HG03064 (cell line): ENCODE measurements at regions not wholly inside any gene's neighbourhood (a gene's known extent, or its start where the extent isn't known, plus 50 kb on each side); places are given as distances from the start of the nearest gene placed in this dataset.
"Not testable (repeated sequence)": the region's sequence is repeated elsewhere in the genome, so short reads cannot be mapped to it uniquely, and the experiment has no call there.

ENCODE experiments used
- ATAC-seq: cut with Tn5 transposase; IDR thresholded peaks from one replicate; pipeline ENCODE4 v1.9.1; 2021; ENCODE audit warnings: low read depth; ENCODE audit not compliant: unreplicated experiment

DNA sequence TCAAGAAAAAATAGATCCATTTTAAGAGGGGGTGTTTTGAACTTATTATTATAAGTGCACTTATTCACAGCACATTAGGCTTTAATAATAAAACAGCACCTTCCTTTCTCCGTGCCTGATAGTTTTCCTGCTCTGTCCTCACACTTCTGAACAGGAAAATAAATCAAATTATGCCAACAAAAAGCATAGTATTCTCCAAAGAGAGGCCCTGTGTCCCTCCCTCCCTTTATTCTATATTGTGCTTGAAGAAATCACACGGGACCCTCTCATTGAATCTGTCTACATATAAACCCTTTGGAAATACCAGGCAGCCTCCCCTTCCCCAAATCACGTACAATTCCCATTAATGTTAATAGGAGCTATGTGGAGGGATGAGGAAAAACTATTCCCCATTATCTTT lies 462.9 kb upstream of the NRSN1 start:
- ATAC-seq = no peak

DNA sequence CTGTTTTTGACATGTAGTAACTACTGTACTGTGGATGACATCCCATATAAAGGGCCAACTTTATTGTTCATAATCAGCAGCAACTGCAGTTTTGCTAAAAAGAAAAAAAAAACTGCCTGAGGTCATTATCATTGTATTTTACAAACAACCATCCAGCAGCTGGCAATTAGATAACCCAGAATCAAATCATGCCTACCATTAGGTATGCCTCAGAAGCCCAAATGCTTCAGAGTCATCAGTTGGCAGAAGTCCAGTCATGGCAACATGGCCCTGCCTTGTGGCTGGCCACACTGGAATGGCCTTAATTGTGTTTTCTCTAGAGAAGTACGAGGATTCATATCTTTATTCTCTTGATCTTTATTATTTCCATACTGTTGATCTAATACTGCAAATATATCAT lies 462.4 kb upstream of the NRSN1 start:
- no peak for ATAC-seq

DNA sequence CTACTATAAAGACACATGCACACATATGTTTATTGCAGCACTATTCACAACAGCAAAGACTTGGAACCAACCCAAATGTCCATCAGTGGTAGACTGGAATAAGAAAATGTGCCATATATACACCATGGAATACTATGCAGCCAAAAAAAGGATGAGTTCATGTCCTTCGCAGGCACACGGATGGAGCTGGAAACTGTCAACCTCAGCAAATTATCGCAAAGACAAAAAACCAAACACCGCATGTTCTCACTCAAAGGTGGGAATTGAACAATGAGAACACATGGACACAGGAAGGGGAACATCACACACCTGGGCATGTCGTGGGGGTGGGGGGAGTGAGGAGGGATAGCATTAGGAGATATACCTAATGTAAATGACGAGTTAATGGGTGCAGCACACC lies 460.1 kb upstream of the NRSN1 start:
- not testable (repeated sequence) for ATAC-seq

- no peak for ATAC-seq
Measured at GRCh38 chr6:23672737-23673136, 453.3 kb upstream of the NRSN1 start.

GRCh38 chr6:23678626-23679025 lies 447.4 kb upstream of the NRSN1 start:
- ATAC-seq = no peak

DNA sequence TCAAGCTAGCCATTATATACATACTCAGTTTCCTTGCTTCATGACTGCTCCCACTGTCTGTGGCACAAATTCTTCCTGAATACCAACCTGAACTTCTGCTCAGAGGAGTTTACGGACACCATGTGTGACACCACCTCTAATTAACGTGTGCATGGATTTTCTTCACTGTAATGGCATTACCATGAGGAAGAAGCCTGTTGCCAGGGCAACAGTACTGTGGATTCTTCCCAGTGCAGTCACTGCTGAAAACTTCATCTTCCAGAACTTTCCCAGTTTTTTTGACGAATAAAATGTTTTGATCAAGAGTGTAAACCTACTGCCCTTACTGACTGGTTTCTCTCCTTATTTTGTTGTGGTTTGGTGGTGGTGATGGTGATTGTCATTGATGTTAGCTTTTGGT lies 444.3 kb upstream of the NRSN1 start:
- no peak for ATAC-seq

GRCh38 chr6:23688650-23689049 lies 437.4 kb upstream of the NRSN1 start:
- ATAC-seq = no peak

DNA sequence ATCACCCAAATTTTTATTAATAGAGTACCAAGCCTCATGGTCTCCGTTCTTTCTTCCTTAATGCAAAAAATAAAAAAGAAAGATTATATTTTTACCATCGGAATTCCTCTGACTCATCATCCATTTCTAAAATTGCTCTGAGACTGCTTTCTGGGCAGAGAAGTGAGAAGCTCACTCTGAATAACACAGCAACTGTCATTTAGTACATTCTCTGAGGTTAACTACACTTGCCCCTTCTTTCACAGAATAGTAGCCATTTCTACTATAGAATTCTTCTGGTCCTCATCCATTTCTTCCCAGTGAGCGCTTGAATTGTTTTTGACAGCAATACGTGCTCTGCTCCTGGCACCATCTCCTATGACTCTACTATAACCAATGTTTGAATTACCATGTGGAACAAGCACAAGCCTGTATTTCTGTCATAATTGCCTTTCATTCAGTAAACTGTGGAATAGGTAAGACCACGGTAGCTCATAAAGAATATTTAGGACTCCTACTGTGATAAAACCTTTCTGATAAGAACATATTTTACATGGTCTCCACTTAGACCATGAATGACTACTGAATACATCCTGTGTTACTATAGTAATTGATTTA lies 435.5 kb upstream of the NRSN1 start:
- no peak for ATAC-seq

DNA sequence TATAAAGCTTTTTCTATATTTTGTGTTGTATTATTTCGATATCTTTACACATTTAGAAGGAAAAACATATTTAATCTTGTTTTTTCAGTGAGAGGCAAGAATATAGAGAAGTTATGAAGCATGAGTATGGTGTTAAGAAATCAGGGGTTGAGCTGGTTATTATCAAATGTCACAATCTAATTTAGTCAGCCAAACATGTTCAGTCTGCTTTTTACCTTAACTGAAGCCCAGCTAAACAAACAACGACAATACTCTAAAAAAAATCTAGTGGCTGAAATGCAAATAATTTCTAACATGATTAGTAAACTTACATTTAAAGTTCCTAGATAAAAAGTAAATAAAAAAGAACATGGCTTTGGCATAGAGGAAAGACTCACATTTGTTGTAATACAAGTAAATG lies 433.8 kb upstream of the NRSN1 start:
- ATAC-seq = no peak

- no peak for ATAC-seq
Measured at GRCh38 chr6:23696992-23697391, 429.0 kb upstream of the NRSN1 start.

DNA sequence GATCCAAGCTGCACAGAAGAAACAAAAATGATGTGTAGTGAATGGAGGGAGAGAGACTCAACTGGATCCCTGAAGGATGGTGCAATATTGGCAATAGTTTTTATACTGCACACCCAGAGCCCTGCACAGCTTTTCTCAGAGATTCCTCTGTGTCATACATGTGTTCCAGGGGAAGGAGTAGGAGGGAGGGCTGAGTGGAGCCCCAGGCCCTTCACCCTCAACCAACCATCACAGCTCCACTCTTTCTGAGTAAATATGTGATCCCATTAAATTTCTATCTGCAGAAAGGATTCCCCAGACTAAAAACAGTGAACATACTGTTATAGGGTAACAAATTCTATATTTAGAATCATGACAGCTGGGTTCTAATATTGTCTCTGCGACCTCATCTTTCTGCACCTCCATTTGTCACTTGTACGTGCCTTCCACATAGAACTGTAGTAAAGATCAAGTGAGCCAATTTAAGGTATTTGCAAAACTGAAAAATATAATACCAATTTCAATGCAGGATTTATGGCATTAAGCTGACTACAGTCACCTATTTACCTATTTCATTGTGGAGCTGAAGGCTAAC lies 421.4 kb upstream of the NRSN1 start:
- ATAC-seq = no peak

DNA sequence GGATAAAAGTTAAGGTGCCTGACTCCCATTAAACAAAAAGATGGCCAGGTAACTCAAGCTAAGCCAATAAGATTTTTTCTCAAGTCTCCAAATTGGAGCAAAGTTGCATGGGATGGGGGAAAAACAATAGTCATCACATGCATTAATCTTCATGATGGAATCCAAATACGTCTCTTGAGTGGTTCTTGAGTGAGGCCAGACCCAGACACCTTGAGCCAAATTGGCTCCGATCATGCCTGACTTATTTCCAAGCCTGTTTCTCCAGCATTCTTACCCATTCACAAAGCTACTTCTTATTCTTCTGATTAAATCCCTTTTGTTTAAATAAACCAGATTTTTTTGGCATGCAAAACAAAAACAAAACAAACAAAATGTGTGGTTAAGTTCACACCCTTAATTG lies 420.3 kb upstream of the NRSN1 start:
- no peak for ATAC-seq

DNA sequence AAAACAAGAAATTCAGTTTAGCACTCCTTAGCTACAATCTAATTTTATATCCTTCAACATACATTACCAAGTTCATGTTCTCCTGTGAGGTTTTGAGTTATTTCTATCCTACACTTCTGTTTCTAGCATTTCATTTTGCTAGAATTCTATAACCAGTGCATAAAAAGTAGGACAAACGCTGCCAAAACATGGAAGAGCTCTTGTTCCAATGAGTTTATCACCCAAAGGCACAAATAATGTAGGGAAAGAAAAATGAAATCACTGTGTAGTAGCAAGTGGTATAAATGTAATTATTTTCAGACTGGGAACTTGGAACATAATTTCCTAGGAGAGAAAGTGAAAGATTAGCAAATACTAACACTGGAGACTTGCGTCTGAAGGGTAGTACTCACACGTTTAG lies 413.3 kb upstream of the NRSN1 start:
- ATAC-seq = no peak

GRCh38 chr6:23713211-23713610 lies 412.8 kb upstream of the NRSN1 start:
- ATAC-seq = no peak

DNA sequence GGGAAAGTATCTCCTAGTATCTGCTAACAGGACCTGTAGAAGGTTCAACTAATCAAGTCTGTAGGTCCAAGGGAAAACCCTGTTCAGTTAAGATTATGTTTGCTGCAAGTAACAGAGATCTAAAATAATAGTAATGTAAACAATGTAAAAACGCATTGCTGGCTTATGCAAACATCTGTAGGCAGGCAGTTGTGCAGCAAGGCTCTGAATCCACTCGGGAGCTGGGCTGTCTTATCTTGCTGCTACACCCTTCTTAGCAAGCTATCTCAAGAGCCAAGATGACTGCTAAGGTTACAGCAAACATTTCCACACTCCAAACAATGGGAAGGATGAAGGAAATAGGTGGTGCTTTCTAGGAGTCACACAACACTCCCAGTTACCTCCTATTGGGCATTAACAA lies 397.3 kb upstream of the NRSN1 start:
- ATAC-seq = no peak

GRCh38 chr6:23731609-23732008 lies 394.4 kb upstream of the NRSN1 start:
- ATAC-seq = no peak

DNA sequence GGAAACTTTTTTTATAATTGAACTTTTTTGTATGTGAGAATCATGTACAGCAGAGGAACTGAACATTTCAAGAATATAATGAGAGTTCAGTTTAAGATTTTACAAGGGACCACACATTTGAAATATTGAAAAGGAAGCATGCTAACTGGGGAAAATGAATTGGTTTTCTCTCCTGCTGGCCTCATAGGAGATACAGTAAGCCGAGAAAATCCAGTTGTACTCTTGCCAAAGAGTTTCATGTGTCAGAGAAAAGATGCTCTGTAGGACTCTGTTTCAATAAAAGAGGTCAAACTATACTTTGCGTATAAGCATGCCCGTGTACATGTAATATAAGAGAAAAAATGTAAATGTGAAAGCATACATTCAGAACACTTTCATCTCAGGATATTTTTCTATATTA lies 393.5 kb upstream of the NRSN1 start:
- no peak for ATAC-seq

DNA sequence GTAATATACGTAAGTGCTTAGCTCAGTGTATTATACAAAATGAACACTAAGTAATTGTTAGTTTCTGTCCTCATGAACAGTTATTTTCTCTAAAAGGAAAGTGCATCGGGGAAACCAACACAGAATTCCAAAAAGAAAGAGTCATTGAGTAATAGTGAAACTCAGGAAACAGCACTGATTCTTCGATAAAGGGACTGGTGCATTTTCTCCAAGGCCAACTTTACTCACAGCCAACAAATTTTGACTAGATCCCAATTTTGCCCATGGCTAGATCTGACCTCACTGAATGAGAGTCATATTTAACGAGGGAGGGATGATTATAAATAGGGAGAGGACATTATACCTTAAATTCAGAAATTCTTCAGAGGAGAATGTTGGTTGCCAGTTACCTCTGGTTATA lies 390.9 kb upstream of the NRSN1 start:
- no peak for ATAC-seq

GRCh38 chr6:23736577-23736976 lies 389.4 kb upstream of the NRSN1 start:
- ATAC-seq = no peak

- ATAC-seq = no peak
Measured at GRCh38 chr6:23747239-23747638, 378.8 kb upstream of the NRSN1 start.

- ATAC-seq = no peak
Measured at GRCh38 chr6:23752414-23752813, 373.6 kb upstream of the NRSN1 start.

- no peak for ATAC-seq
Measured at GRCh38 chr6:23754197-23754596, 371.8 kb upstream of the NRSN1 start.

DNA sequence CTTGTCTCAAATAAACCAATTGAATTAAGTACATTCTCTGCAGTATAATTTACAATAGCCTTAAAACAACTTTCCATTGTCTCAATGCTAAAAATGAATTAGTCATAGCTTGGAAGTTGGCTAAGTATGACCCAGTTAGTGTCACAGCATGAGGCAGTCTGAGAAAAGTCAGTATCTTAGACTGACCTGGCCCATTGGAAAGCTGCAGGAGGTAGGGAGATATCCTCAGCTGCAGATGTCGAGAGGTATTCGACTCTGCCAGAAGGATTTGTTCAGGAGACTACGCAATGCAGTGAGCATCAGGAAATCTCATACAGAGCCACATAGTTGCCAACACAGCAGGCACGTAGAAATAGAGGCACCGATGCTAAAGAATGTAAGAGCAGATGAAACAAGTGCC lies 350.9 kb upstream of the NRSN1 start:
- no peak for ATAC-seq
